HCT116 (cell line): ENCODE measurements at regions not wholly inside any gene's neighbourhood (a gene's known extent, or its start where the extent isn't known, plus 50 kb on each side); places are given as distances from the start of the nearest gene placed in this dataset.

Source experiments
- ATAC-seq: fragments of 200-7000 bp; cut with Tn5 transposase; 2 replicates; pipeline ENCODE4 v1.9.1; 2020; ENCODE audit warnings: mild to moderate bottlenecking, moderate library complexity
- BruUV-seq: library from RNA; stranded (reverse); fragments of 400-500 nt; replicated peaks from 2 replicates; lab custom pipeline; 2021; lab: Mats Ljungman, UMichigan
- CTCF ChIA-PET: fragments of 300-600 bp; sonication (Branson Sonifier 250); formaldehyde crosslinking; loops from one replicate; lab custom pipeline; 2021; ENCODE audit warnings: antibody characterized with exemption; lab: Charles Lee
- POLR2A ChIA-PET: fragments of 300-600, 350-600 bp; sonication (Branson Sonifier 250); formaldehyde crosslinking; loops from one replicate; lab custom pipeline; 2021; ENCODE audit warnings: antibody characterized with exemption; lab: Charles Lee
- RAD21 ChIA-PET, 2 experiments: fragments of 300-600 bp; sonication (Branson Sonifier 250); formaldehyde crosslinking; loops; one replicate each; lab custom pipeline; 2023; ENCODE audit warnings: low total read pairs in 2 of 2; ENCODE audit not compliant: uncharacterized antibody in 2 of 2, unreplicated experiment in 2 of 2, low non-redundant PET in 1 of 2; lab: Charles Lee
- DNase-seq: peaks from one replicate; pipeline ENCODE4 v3.0.0-alpha.2; 2010; ENCODE audit warnings: low read depth, low spot score
- H2AFZ ChIP-seq: fragments of 200-600 bp; shearing (Covaris generic), sonication (generic); 2 replicates; pipeline ENCODE4 v1.6.1; 2017; ENCODE audit warnings: low read depth, mixed run types, mixed read lengths, antibody characterized with exemption, low read length; ENCODE audit not compliant: poor library complexity, severe bottlenecking
- H3K27ac ChIP-seq: 2 replicates; pipeline ENCODE4 v1.5.1; 2012; ENCODE audit warnings: low read depth, low read length
- H3K27me3 ChIP-seq: fragments of 200-600 bp; sonication (generic); 2 replicates; pipeline ENCODE4 v1.6.1; 2016; ENCODE audit warnings: mixed run types, low read length, mixed read lengths; ENCODE audit not compliant: insufficient read depth
- H3K36me3 ChIP-seq, 2 experiments: fragments of 200-500 bp in 1 of 2; fragments of 200-600 bp in 1 of 2; sonication (Bioruptor generic) in 1 of 2; sonication (generic) in 1 of 2; 2 replicates each; pipeline versions ENCODE4 v1.5.1 to v1.6.1; 2014 to 2016; ENCODE audit warnings: low read length in 2 of 2, inconsistent platforms in 1 of 2, mixed read lengths in 1 of 2, mixed run types in 1 of 2; ENCODE audit not compliant: insufficient read depth in 2 of 2, control insufficient read depth in 1 of 2
- H3K4me1 ChIP-seq, 2 experiments: fragments of 200-600 bp in 1 of 2; sonication (generic) in 1 of 2; 2 replicates each; pipeline versions ENCODE4 v1.5.1 to v1.6.1; 2012 to 2017; ENCODE audit warnings: low read length in 2 of 2, inconsistent platforms in 1 of 2, mild to moderate bottlenecking in 1 of 2, mixed read lengths in 1 of 2, mixed run types in 1 of 2, moderate library complexity in 1 of 2; ENCODE audit not compliant: insufficient read depth in 2 of 2, control insufficient read depth in 1 of 2
- H3K4me2 ChIP-seq: fragments of 200-600 bp; sonication (generic); 2 replicates; pipeline ENCODE4 v1.6.1; 2017; ENCODE audit warnings: mixed run types, low read length, mixed read lengths
- H3K4me3 ChIP-seq, 2 experiments: fragments of 200-600 bp in 1 of 2; sonication (generic) in 1 of 2; replicated peaks in 1 of 2; 2 replicates each; pipeline ENCODE4 v1.5.1; 2011 to 2016; ENCODE audit warnings: low read length in 2 of 2, control low read depth in 1 of 2, low read depth in 1 of 2, mild to moderate bottlenecking in 1 of 2, mixed read lengths in 1 of 2, mixed run types in 1 of 2
- H3K79me2 ChIP-seq: fragments of 200-600 bp; sonication (generic); 2 replicates; pipeline ENCODE4 v1.6.1; 2017; ENCODE audit warnings: mild to moderate bottlenecking, mixed run types, low read length, moderate library complexity, mixed read lengths; ENCODE audit not compliant: insufficient read depth
- H3K9ac ChIP-seq: fragments of 200-600 bp; sonication (generic); 2 replicates; pipeline ENCODE4 v1.6.1; 2016; ENCODE audit warnings: low read length, mixed read lengths
- H3K9me2 ChIP-seq: fragments of 200-600 bp; sonication (generic), shearing (Covaris generic); 2 replicates; pipeline ENCODE4 v1.6.1; 2017; ENCODE audit warnings: mixed run types, mild to moderate bottlenecking, moderate library complexity; ENCODE audit not compliant: insufficient read depth
- H3K9me3 ChIP-seq, 2 experiments: fragments of 200-500 bp in 1 of 2; fragments of 200-600 bp in 1 of 2; sonication (Bioruptor generic) in 1 of 2; sonication (generic) in 1 of 2; 2 replicates each; pipeline ENCODE4 v1.6.1; 2014 to 2017; ENCODE audit warnings: low read length in 2 of 2, mixed read lengths in 2 of 2, inconsistent platforms in 1 of 2, low read depth in 1 of 2, mild to moderate bottlenecking in 1 of 2, mixed run types in 1 of 2, moderate library complexity in 1 of 2; ENCODE audit not compliant: control insufficient read depth in 1 of 2, insufficient read depth in 1 of 2
- H4K20me1 ChIP-seq: fragments of 200-600 bp; sonication (generic), shearing (Covaris generic); 2 replicates; pipeline ENCODE4 v1.6.1; 2017; ENCODE audit warnings: mixed run types, mild to moderate bottlenecking, moderate library complexity; ENCODE audit not compliant: insufficient read depth
- CBX3 ChIP-seq: IDR thresholded peaks from 2 replicates; pipeline ENCODE4 v1.6.1; 2012; ENCODE audit warnings: low read depth
- EZH2phosphoT487 ChIP-seq: fragments of 200-600 bp; IDR thresholded peaks from 2 replicates; pipeline ENCODE4 v1.6.1; 2018; ENCODE audit warnings: antibody characterized with exemption, borderline replicate concordance
- FOSL1 ChIP-seq: IDR thresholded peaks from 2 replicates; pipeline ENCODE4 v1.6.1; 2012; ENCODE audit warnings: low read depth
- JUND ChIP-seq: IDR thresholded peaks from 2 replicates; pipeline ENCODE4 v1.6.1; 2012
- POLR2AphosphoS5 ChIP-seq: IDR thresholded peaks from 2 replicates; pipeline ENCODE4 v1.6.1; 2011; ENCODE audit warnings: mild to moderate bottlenecking, low read depth, low read length, moderate library complexity
- RAD21 ChIP-seq: IDR thresholded peaks from 2 replicates; pipeline ENCODE4 v1.6.1; 2012; ENCODE audit warnings: low read depth, mild to moderate bottlenecking
- SRF ChIP-seq: IDR thresholded peaks from 2 replicates; pipeline ENCODE4 v1.6.1; 2012; ENCODE audit warnings: low read depth
- YY1 ChIP-seq: IDR thresholded peaks from 2 replicates; pipeline ENCODE4 v1.6.1; 2011; ENCODE audit warnings: low read length, low read depth, moderate library complexity, mild to moderate bottlenecking; ENCODE audit not compliant: insufficient replicate concordance; ENCODE audit errors: extremely low read depth
- ZFX ChIP-seq: fragments of 450-650 bp; IDR thresholded peaks from 2 replicates; pipeline ENCODE4 v1.6.1; 2017
- ZNF274 ChIP-seq: fragments of 200-500 bp; sonication (Bioruptor generic); IDR thresholded peaks from 2 replicates; pipeline ENCODE4 v1.6.1; 2014; ENCODE audit warnings: mild to moderate bottlenecking, low read depth, low read length, inconsistent platforms
- intact Hi-C: fragments of 100-400 bp; cut with micrococcal nuclease; formaldehyde crosslinking; loops from 2 replicates; pipeline ENCODE4 v1.10.0; 2022

- no TSS peak for BruUV-seq
- RAD21 ChIA-PET, result no interaction called here
- H3K79me2 ChIP-seq, result no peaks in the 10 kb centered on the region
- no peak overlapping the region for H3K4me2 ChIP-seq
- H2AFZ ChIP-seq, result no peak overlapping the region
- H4K20me1 ChIP-seq, result no peaks in the 10 kb centered on the region
- H3K27me3 ChIP-seq, result no peaks in the 10 kb centered on the region
- H3K4me1 ChIP-seq, result no peaks in the 10 kb centered on the region
- H3K9ac ChIP-seq, result no peak overlapping the region
- TF ChIP-seq CBX3 (no peak), EZH2phosphoT487 (no peak), RAD21 (no peak), ZNF274 (no peak), JUND (no peak), POLR2AphosphoS5 (no peak), ZFX (no peak)
- intact Hi-C loops, result no loop called here
- no peak overlapping the region for H3K27ac ChIP-seq
- no peak overlapping the region for H3K4me3 ChIP-seq
- CTCF ChIA-PET, result interaction anchor here (1.1 to 1.5 kb wide), 2 partner anchors 13 to 692 kb away, joined by 3 read pairs; no protein-coding TSS in a partner anchor
- no peak for ATAC-seq
- POLR2A ChIA-PET, result no interaction called here
- no peaks in the 10 kb centered on the region for H3K9me3 ChIP-seq
- H3K9me2 ChIP-seq, result no peaks in the 10 kb centered on the region
- H3K36me3 ChIP-seq, result no peaks in the 10 kb centered on the region
- no peak for DNase-seq
These were observed 132.3 kb upstream of the MPDZ start for GRCh38 chr9:13411791-13412190.

DNA sequence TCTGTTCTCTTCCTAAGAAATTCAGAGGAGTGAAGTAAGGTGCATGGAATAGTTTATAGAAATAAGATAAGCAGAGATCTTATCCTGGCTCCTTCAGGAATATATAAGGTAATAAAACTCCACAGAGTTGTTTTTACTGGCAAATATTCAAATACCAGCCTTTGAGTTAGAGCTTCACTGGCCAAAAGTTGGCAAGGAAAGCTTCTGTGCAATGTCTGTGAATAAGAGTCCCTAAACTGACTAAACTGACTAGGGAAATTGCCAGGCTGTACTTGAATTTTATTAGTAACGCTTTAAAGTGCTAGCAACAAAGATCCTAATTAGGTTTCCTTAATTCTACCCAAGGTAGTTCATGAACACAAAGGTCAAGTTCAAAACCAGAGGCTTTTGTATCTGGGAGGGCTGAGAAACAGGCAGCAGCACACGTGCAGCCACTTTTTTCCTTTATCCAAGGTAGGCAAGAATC, 131.1 kb upstream of the MPDZ start:
- no peaks in the 10 kb centered on the region for H3K9me2 ChIP-seq
- no peak for ATAC-seq
- CTCF ChIA-PET, result no interaction called here
- POLR2A ChIA-PET, result no interaction called here
- no peaks in the 10 kb centered on the region for H3K4me1 ChIP-seq
- H3K9me3 ChIP-seq, result no peaks in the 10 kb centered on the region
- no peak overlapping the region for H3K9ac ChIP-seq
- BruUV-seq, result no TSS peak
- DNase-seq, result no peak
- intact Hi-C loops, result no loop called here
- H3K27ac ChIP-seq, result no peak overlapping the region
- no peaks in the 10 kb centered on the region for H3K79me2 ChIP-seq
- TF ChIP-seq FOSL1, result no peak
- TF ChIP-seq YY1, result no peak
- TF ChIP-seq ZNF274, result no peak
- no peak for TF ChIP-seq CBX3
- TF ChIP-seq SRF, result no peak
- no peaks in the 10 kb centered on the region for H4K20me1 ChIP-seq
- no peaks in the 10 kb centered on the region for H3K36me3 ChIP-seq
- no peak overlapping the region for H3K4me3 ChIP-seq
- RAD21 ChIA-PET, result no interaction called here
- no peak overlapping the region for H2AFZ ChIP-seq
- no peaks in the 10 kb centered on the region for H3K27me3 ChIP-seq
- H3K4me2 ChIP-seq, result no peak overlapping the region
